Activated B cell treated with CpG ODN at 0.5 μM for 24 hours (primary cell): ENCODE measurements at regions not wholly inside any gene's neighbourhood (a gene's known extent, or its start where the extent isn't known, plus 50 kb on each side); places are given as distances from the start of the nearest gene placed in this dataset.
"Not testable (repeated sequence)": the region's sequence is repeated elsewhere in the genome, so short reads cannot be mapped to it uniquely, and the experiment has no call there.

Source experiments
- ATAC-seq: fragments of 200-7000 bp; cut with Tn5 transposase; one replicate; pipeline ENCODE4 v1.10.0; 2021; ENCODE audit warnings: low read depth, mild to moderate bottlenecking, moderate library complexity
- CTCF ChIA-PET: fragments of 350-600 bp; sonication (Branson Sonifier 250); formaldehyde crosslinking; loops from one replicate; lab custom pipeline; 2021; ENCODE audit warnings: antibody characterized with exemption; lab: Charles Lee
- POLR2A ChIA-PET: fragments of 350-600 bp; sonication (Branson Sonifier 250); formaldehyde crosslinking; loops from one replicate; lab custom pipeline; 2021; ENCODE audit warnings: antibody characterized with exemption; lab: Charles Lee
- DNase-seq: peaks from one replicate; pipeline ENCODE4 v3.0.0; 2022
- H3K27ac Mint-ChIP-seq: one replicate; pipeline ENCODE4 v1.8.0; 2020; ENCODE audit warnings: mixed read lengths
- H3K27me3 Mint-ChIP-seq: one replicate; pipeline ENCODE4 v1.8.0; 2021; ENCODE audit warnings: mixed read lengths
- H3K36me3 Mint-ChIP-seq: one replicate; pipeline ENCODE4 v1.8.0; 2021; ENCODE audit warnings: low read depth, mixed read lengths
- H3K4me1 Mint-ChIP-seq: one replicate; pipeline ENCODE4 v1.8.0; 2021; ENCODE audit warnings: mixed read lengths
- H3K4me3 Mint-ChIP-seq: one replicate; pipeline ENCODE4 v1.8.0; 2020; ENCODE audit warnings: mild to moderate bottlenecking, mixed read lengths
- H3K9me3 Mint-ChIP-seq: one replicate; pipeline ENCODE4 v1.8.0; 2020; ENCODE audit warnings: mixed read lengths
- intact Hi-C: fragments of 100-400 bp; cut with micrococcal nuclease; formaldehyde crosslinking; loops from one replicate; pipeline ENCODE4 v1.15.1; 2024

DNA sequence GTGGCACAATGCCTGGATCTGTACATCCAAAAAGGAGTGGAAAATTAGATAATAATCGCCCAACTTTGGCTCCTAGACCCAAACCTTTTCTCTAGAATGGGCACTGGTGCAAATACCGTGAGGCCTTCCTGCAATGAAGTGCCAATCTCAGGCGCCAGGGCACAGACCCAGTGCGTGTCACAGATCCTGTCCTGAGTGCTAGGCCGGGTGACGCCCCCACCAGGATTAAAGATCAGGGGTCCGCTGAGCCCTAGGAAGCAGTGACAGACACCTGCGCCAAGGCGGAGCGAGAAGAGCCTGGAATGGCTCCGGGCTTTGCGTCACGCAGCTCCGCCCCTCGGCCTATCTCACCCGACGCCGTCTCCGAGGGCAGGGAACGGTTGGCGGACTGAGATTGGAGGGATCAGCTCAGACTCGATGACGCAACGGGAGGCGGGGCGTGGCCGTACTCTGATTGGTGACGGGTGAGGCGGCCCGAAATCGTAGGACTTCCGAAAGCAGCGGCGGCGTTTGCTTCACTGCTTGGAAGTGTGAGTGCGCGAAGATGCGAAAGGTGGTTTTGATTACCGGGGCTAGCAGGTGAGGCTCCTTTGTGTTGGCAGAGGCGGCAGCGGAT, 261.9 kb downstream of the ZNF37A start:
- H3K9me3 Mint-ChIP-seq, CTCF ChIA-PET, POLR2A ChIA-PET, H3K4me1 Mint-ChIP-seq, H3K27me3 Mint-ChIP-seq: not testable (repeated sequence)
- DNase-seq (peak; percentile 65), ATAC-seq (peak; percentile 99)
- intact Hi-C loops: loop anchor here (1.0 to 2.0 kb wide), 3 partner anchors 262 to 499 kb away; partner anchors contain the start of genes ZNF248, ZNF25 and ZNF37A
- H3K4me3 Mint-ChIP-seq: peak overlapping the region; percentile 96
- H3K36me3 Mint-ChIP-seq: peaks cover 11% of the 10 kb centered on the region
- H3K27ac Mint-ChIP-seq: peak overlapping the region; percentile 98

DNA sequence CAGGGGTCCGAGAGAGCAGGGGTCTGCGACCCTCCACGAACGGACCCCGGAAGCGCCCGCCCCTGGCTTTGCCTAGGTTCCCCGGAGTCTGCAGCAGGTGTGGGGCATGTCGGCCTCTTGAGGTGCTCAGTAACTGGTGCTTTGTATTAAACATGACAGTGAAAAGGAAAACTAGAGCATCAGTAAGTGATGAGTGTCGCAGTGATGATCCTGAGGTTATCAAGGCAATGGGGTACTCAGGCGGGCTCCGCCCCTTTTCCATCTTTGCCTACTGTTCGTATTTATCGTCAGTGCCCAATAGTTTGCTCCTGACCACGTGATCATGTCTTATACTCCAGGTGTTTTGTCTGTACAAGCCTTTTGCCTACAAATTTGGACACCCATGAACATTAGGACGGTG, 262.4 kb downstream of the ZNF37A start:
- H3K4me1 Mint-ChIP-seq, CTCF ChIA-PET, POLR2A ChIA-PET, H3K27me3 Mint-ChIP-seq, DNase-seq, H3K9me3 Mint-ChIP-seq: not testable (repeated sequence)
- peak overlapping the region; percentile 98 for H3K27ac Mint-ChIP-seq
- peaks cover 12% of the 10 kb centered on the region for H3K36me3 Mint-ChIP-seq
- H3K4me3 Mint-ChIP-seq: peak overlapping the region; percentile 96
- intact Hi-C loops: loop anchor here (1.0 to 2.0 kb wide), 3 partner anchors 262 to 500 kb away; partner anchors contain the start of genes ZNF248, ZNF25 and ZNF37A
- peak; percentile 30 for ATAC-seq

DNA sequence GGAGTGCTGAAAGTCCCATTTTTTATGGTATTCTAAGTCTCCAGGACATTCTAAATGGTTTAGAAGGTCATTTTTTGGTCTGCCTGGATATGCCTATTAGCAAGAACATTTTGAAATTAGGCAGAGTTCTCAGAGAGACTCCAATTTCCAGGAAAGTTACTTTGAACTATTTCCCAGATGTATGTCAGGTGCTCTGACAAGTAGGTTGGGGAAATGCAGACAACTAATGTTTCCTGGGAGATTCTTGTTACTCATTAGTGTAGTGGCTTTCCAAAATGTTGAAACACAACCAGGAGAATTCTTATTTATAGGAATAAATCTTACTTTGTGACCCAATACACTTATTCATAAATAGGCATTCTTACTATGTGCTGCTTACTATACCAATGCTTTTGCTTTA, 268.4 kb downstream of the ZNF37A start:
- H3K27ac Mint-ChIP-seq, ATAC-seq, intact Hi-C loops, H3K4me1 Mint-ChIP-seq, CTCF ChIA-PET, H3K27me3 Mint-ChIP-seq, DNase-seq, POLR2A ChIA-PET, H3K9me3 Mint-ChIP-seq, H3K4me3 Mint-ChIP-seq: not testable (repeated sequence)
- H3K36me3 Mint-ChIP-seq: peaks cover 53% of the 10 kb centered on the region

DNA sequence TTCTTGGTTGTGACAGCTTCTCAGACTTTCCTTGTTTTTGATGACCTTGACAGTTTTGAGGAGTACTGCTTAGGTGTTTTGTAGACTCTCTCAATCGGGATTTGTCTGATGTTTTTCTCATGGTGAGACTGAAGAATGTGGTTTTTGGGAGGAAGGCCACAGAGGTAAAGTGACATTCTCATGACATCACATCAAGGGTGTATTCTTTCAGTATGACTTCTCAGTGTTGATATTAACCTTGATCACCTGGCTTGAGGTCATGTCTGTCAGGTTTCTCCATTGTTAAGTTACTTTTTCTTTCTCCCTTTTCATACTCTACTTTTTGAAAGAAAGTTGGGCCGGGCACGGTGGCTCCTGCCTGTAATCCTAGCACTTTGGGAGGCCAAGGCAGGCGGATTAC, 269.9 kb downstream of the ZNF37A start:
- H3K36me3 Mint-ChIP-seq: peaks cover 58% of the 10 kb centered on the region

DNA sequence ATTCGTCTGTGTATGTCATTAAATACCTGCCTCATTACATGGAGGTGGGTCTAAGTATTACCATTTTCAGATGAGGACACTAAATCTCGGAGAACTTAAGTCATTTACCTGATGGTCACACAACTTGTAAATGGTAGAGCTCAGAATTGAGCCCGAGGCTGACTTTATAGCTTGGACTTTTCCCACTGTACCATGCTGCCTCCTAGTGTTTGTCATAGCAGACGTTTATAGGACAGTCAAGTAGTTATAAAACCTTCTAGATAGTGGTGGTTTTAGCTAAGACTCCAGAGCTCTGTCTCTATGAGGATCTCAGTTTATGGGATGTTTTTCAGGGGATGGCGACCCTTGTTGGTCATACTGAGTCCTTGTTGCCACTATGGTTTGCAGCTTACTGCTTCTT, 271.8 kb downstream of the ZNF37A start:
- H3K27ac Mint-ChIP-seq: not testable (repeated sequence)

More for the DNA sequence above, 269.9 kb downstream of the ZNF37A start:
- POLR2A ChIA-PET, H3K27ac Mint-ChIP-seq, H3K27me3 Mint-ChIP-seq, CTCF ChIA-PET, ATAC-seq, intact Hi-C loops, H3K4me1 Mint-ChIP-seq, H3K4me3 Mint-ChIP-seq, DNase-seq, H3K9me3 Mint-ChIP-seq: not testable (repeated sequence)

DNA sequence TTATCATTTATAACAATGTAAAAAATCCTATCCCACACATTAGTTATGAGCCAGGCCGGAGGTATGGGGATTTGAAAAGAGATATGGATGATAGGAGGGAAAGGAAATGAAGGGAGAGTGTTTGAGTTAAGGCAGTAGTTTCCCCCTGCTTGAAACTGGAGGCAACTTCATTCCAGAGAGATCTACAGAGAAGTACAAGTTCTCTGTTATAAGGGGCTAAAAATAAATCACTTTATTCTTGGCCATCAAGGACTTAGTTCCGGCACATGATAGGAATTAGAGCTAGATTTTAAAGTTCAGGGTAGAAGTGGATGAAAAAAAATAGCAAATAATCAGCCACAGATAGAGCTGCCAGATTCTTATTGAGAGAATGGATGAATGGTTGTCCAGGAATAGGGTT, 289.7 kb downstream of the ZNF37A start:
- H3K27me3 Mint-ChIP-seq, CTCF ChIA-PET, intact Hi-C loops, H3K9me3 Mint-ChIP-seq, DNase-seq, H3K4me3 Mint-ChIP-seq, H3K27ac Mint-ChIP-seq, H3K4me1 Mint-ChIP-seq, POLR2A ChIA-PET, ATAC-seq: not testable (repeated sequence)
- H3K36me3 Mint-ChIP-seq: peaks cover 14% of the 10 kb centered on the region

More for the DNA sequence above, 271.8 kb downstream of the ZNF37A start:
- DNase-seq, POLR2A ChIA-PET, ATAC-seq, H3K4me1 Mint-ChIP-seq, H3K27me3 Mint-ChIP-seq, H3K4me3 Mint-ChIP-seq, intact Hi-C loops, H3K9me3 Mint-ChIP-seq: not testable (repeated sequence)
- peaks cover 65% of the 10 kb centered on the region for H3K36me3 Mint-ChIP-seq
- CTCF ChIA-PET: interaction anchor here (0.8 to 2.1 kb wide), 3 partner anchors 387 to 1477 kb away, joined by 3 to 8 read pairs (median 8); partner anchors contain the start of gene ZNF25

DNA sequence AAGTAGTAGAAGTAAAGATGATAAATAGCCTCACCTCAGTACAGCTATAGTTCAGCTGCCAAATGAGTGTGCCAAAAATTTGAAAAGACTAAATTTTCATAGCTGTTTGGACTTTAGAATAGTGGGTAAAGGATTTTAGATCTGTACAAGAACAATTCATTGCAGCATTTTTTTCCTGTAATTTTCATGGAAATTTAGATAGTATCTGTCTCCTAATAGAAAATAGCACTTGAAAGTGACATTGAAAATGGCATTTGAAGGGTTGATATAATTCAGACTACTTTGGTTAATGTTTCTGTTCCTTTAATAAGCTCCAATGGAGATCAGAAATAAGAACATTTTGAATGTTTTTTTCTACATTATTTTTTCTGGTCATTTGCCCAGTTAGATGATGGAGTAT, 292.7 kb downstream of the ZNF37A start:
- H3K36me3 Mint-ChIP-seq, H3K4me1 Mint-ChIP-seq, H3K9me3 Mint-ChIP-seq, ATAC-seq, H3K27me3 Mint-ChIP-seq, DNase-seq, POLR2A ChIA-PET, H3K4me3 Mint-ChIP-seq, intact Hi-C loops, H3K27ac Mint-ChIP-seq, CTCF ChIA-PET: not testable (repeated sequence)

DNA sequence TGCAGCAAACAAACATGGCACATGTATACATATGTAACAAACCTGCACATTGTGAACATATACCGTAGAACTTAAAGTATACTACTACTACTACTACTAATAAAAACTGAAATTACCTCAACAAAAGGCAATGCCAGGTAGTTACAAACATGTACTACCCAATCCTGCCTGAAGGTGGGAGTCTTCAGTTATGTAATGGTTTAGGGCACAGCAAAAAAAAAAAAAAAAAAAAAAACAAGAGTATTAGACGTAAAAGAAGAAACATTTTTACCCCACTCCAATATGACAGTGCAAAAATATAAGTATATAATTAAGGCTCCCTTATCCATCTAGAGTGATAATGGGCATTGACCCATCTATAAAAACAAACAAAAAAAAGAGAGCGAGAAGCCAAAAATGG, 296.6 kb downstream of the ZNF37A start:
- CTCF ChIA-PET, H3K9me3 Mint-ChIP-seq, intact Hi-C loops, POLR2A ChIA-PET, ATAC-seq, DNase-seq, H3K36me3 Mint-ChIP-seq, H3K27me3 Mint-ChIP-seq, H3K4me1 Mint-ChIP-seq: not testable (repeated sequence)
- Mint-ChIP-seq H3K4me3 (peak overlapping the region; percentile 42), H3K27ac (peak overlapping the region; percentile 30)

DNA sequence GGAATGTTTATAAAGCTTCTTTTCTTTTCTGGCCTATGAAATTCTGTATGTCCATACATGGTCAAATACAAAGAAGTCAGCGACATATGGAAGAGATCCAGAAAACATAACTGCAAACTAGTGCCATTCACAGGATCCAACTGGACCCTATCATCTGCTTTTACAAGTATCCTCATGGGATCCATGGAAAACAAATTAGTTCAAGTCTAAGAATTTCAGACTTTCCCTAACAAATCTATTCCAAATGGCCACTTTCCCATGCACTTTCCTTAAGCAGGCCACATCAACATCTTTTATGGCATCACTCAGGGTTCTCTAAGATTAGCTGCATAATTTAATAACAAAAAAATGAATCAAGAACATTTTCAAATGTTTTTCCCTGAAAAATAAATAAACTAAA, 301.3 kb downstream of the ZNF37A start:
- peaks cover 16% of the 10 kb centered on the region for H3K4me1 Mint-ChIP-seq
- H3K4me3 Mint-ChIP-seq, intact Hi-C loops, H3K27ac Mint-ChIP-seq, CTCF ChIA-PET, H3K27me3 Mint-ChIP-seq, DNase-seq, ATAC-seq, H3K36me3 Mint-ChIP-seq, POLR2A ChIA-PET, H3K9me3 Mint-ChIP-seq: not testable (repeated sequence)

DNA sequence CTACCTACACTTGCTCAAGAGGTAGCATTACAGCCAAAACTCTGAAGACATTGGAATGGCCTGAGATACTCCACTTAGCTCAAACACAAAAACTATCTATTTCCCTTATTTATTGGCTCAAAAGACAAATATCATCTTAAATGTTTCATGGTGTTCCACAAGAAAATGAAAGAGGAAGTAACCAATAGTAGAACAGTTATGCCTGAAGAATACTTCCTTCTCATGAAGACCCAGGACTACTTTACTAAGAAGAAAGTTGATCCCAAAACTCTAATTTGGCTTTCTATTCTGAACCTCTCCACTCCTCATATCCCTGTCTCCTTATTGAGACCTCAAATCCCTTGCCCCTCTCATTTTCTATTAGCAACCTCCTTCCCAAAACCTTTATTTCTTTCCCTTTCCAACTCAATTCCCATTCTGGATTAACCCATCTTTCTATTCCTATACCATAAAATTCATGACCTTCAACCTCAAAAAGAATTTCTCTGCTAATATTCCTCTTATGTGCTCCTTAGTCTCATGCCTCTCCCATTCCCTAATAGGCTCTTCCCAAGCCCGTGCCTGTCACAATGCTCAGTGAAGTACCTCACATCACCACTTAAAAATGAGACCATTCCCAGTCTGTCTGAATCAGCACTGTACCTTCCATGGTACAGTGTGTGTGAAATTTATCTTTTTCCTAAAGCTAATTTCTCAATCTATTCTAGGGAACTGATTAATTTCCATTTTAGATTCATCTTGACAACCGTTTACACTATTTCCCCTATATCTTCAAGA, 302.2 kb downstream of the ZNF37A start:
- H3K9me3 Mint-ChIP-seq, intact Hi-C loops, H3K4me3 Mint-ChIP-seq, POLR2A ChIA-PET, H3K27me3 Mint-ChIP-seq, DNase-seq, H3K36me3 Mint-ChIP-seq, H3K4me1 Mint-ChIP-seq, CTCF ChIA-PET, ATAC-seq: not testable (repeated sequence)
- peak overlapping the region; percentile 9 for H3K27ac Mint-ChIP-seq

DNA sequence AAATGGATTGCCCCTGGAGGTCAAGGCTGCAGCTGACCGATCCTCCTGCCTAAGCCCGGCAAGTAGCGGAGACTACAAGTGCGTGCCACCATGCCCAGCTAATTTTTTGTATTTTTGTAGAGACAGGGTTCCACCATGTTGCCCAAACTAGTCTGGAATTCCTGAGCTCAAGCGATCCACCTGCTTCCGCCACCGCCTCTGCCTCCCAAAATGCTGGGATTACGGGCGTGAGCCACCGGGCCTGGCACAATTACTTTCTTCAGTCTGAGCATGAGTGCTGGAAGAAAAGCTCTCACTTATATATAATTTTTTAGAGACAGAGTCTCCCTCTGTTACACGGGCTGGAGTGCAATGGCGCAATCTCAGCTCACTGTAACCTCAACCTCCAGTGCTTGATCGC, 307.4 kb downstream of the ZNF37A start:
- H3K36me3 Mint-ChIP-seq, CTCF ChIA-PET, intact Hi-C loops, H3K27ac Mint-ChIP-seq, H3K9me3 Mint-ChIP-seq, DNase-seq, H3K27me3 Mint-ChIP-seq, ATAC-seq, H3K4me1 Mint-ChIP-seq: not testable (repeated sequence)
- H3K4me3 Mint-ChIP-seq: peak overlapping the region; percentile 28
- POLR2A ChIA-PET: interaction anchor here (1.9 to 2.3 kb wide), 2 partner anchors 391 to 426 kb away, joined by 10 to 17 read pairs; partner anchors contain the start of genes ZNF25 and ZNF33A
